Trophoblast cell (in vitro differentiated cells and primary cell): ENCODE measurements at regions not wholly inside any gene's neighbourhood (a gene's known extent, or its start where the extent isn't known, plus 50 kb on each side); places are given as distances from the start of the nearest gene placed in this dataset.

Experiments used
- DNase-seq, 2 donors: peaks; one replicate each; pipeline ENCODE4 v3.0.0-alpha.2; 2016
- H2AFZ ChIP-seq: 2 replicates; pipeline ENCODE4 v1.6.1; 2013; ENCODE audit warnings: low read length, moderate library complexity, mild to moderate bottlenecking; ENCODE audit not compliant: insufficient read depth, poor library complexity
- H2AK5ac ChIP-seq: 2 replicates; pipeline ENCODE4 v1.6.1; 2013; ENCODE audit warnings: mild to moderate bottlenecking, low read length
- H2BK120ac ChIP-seq: 2 replicates; pipeline ENCODE4 v1.6.1; 2013; ENCODE audit warnings: low read length, mild to moderate bottlenecking, moderate library complexity; ENCODE audit not compliant: insufficient read depth, poor library complexity
- H2BK12ac ChIP-seq: 2 replicates; pipeline ENCODE4 v1.6.1; 2013; ENCODE audit warnings: mild to moderate bottlenecking, low read length, moderate library complexity
- H2BK5ac ChIP-seq: 2 replicates; pipeline ENCODE4 v1.6.1; 2013; ENCODE audit warnings: low read length, low read depth, moderate library complexity, mild to moderate bottlenecking; ENCODE audit not compliant: poor library complexity
- H3K14ac ChIP-seq: 2 replicates; pipeline ENCODE4 v1.6.1; 2013; ENCODE audit warnings: mild to moderate bottlenecking, low read length
- H3K18ac ChIP-seq: 2 replicates; pipeline ENCODE4 v1.6.1; 2013; ENCODE audit warnings: mild to moderate bottlenecking, low read length
- H3K23ac ChIP-seq: 2 replicates; pipeline ENCODE4 v1.6.1; 2013; ENCODE audit warnings: low read length
- H3K27ac ChIP-seq: 2 replicates; pipeline ENCODE4 v1.5.1; 2013; ENCODE audit warnings: low read depth, mild to moderate bottlenecking, inconsistent platforms, low read length, moderate library complexity
- H3K27me3 ChIP-seq: 2 replicates; pipeline ENCODE4 v1.6.1; 2013; ENCODE audit warnings: inconsistent platforms, mild to moderate bottlenecking, low read length, moderate library complexity; ENCODE audit not compliant: insufficient read depth
- H3K36me3 ChIP-seq, 2 experiments: 1 replicate in 1 of 2; 2 replicates in 1 of 2; pipeline ENCODE4 v1.6.1; 2013; ENCODE audit warnings: low read length in 2 of 2, mild to moderate bottlenecking in 2 of 2, moderate library complexity in 1 of 2; ENCODE audit not compliant: insufficient read depth in 2 of 2, control insufficient read depth in 1 of 2
- H3K4ac ChIP-seq: 2 replicates; pipeline ENCODE4 v1.6.1; 2013; ENCODE audit warnings: low read depth, mild to moderate bottlenecking, low read length, moderate library complexity
- H3K4me1 ChIP-seq, 2 experiments: 1 replicate in 1 of 2; 2 replicates in 1 of 2; pipeline ENCODE4 v1.6.1; 2013; ENCODE audit warnings: low read length in 2 of 2, mild to moderate bottlenecking in 2 of 2, moderate library complexity in 1 of 2; ENCODE audit not compliant: insufficient read depth in 2 of 2, control insufficient read depth in 1 of 2
- H3K4me2 ChIP-seq: 2 replicates; pipeline ENCODE4 v1.6.1; 2013; ENCODE audit warnings: inconsistent platforms, mild to moderate bottlenecking, low read length, moderate library complexity
- H3K4me3 ChIP-seq: 2 replicates; pipeline ENCODE4 v1.5.1; 2013; ENCODE audit warnings: mild to moderate bottlenecking, low read depth, low read length, inconsistent platforms
- H3K79me1 ChIP-seq: one replicate; pipeline ENCODE4 v1.6.1; 2013; ENCODE audit warnings: low read length
- H3K79me2 ChIP-seq: 2 replicates; pipeline ENCODE4 v1.6.1; 2013; ENCODE audit warnings: low read length, mild to moderate bottlenecking; ENCODE audit not compliant: control insufficient read depth, insufficient read depth, poor library complexity
- H3K9ac ChIP-seq: 2 replicates; pipeline ENCODE4 v1.6.1; 2013; ENCODE audit warnings: mild to moderate bottlenecking, low read length
- H3K9me3 ChIP-seq: 2 replicates; pipeline ENCODE4 v1.6.1; 2013; ENCODE audit warnings: low read depth, mild to moderate bottlenecking, control low read depth, inconsistent platforms, low read length; ENCODE audit not compliant: insufficient read depth
- H4K12ac ChIP-seq: 2 replicates; pipeline ENCODE4 v1.6.1; 2013; ENCODE audit warnings: low read depth, mild to moderate bottlenecking, low read length, moderate library complexity
- H4K8ac ChIP-seq: 2 replicates; pipeline ENCODE4 v1.6.1; 2013; ENCODE audit warnings: low read depth, mild to moderate bottlenecking, low read length, moderate library complexity
- H4K91ac ChIP-seq: one replicate; pipeline ENCODE4 v1.6.1; 2013; ENCODE audit warnings: low read depth, mild to moderate bottlenecking, low read length, moderate library complexity
- WGBS: extraction: QIAGEN DNeasy Blood & Tissue Kit; methylation state at CpG from one replicate; pipeline ENCODE4 v1.1.7; 2013; ENCODE audit warnings: missing lambda C conversion rate; ENCODE audit not compliant: insufficient read length, insufficient coverage; ENCODE audit errors: extremely low coverage; 5-methylcytosine and 5-hydroxymethylcytosine counted together

DNA sequence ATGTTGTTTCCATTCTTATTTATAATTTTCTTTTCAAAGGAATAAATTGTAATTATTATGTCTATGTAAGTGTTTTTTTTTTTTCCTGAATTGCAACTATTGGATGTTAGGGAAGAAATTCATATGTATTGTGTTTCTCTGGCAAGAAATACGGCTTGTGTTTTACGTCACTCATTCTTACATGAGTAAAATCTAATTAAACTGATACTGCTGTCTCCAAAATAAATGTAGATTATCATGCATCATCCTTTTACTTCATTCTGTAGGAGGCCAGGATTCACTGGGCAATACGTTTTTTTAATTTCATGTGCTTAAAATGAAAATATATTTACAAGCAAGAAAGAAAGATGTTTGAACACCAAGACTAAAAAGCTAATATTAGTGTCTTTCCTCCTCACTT lies 590.8 kb downstream of the OTOL1 start:
- Histone ChIP-seq H4K91ac (no peak overlapping the region), H2BK120ac (no peak overlapping the region), H3K36me3 (no peaks in the 10 kb centered on the region), H4K8ac (no peak overlapping the region), H3K79me2 (no peaks in the 10 kb centered on the region), H3K4me3 (no peak overlapping the region), H2BK5ac (no peak overlapping the region), H4K12ac (no peak overlapping the region), H3K4ac (no peak overlapping the region), H3K9me3 (no peaks in the 10 kb centered on the region), H2AFZ (no peak overlapping the region), H3K4me1 (no peaks in the 10 kb centered on the region), H3K27ac (no peak overlapping the region), H3K14ac (no peak overlapping the region), H2AK5ac (no peak overlapping the region), H3K27me3 (no peaks in the 10 kb centered on the region), H3K79me1 (no peaks in the 10 kb centered on the region), H3K9ac (no peak overlapping the region), H3K4me2 (no peak overlapping the region), H2BK12ac (no peak overlapping the region), H3K23ac (no peak overlapping the region), H3K18ac (no peak overlapping the region)
- no peak for DNase-seq
- WGBS: no CpG with 5 or more reads among the region's 3 CpGs

GRCh38 chr3:162092751-162093150 lies 596.1 kb downstream of the OTOL1 start:
- H3K27ac ChIP-seq: no peak overlapping the region
- H2BK120ac ChIP-seq: no peak overlapping the region
- no peak overlapping the region for H2AFZ ChIP-seq
- no peaks in the 10 kb centered on the region for H3K4me1 ChIP-seq
- no peaks in the 10 kb centered on the region for H3K79me2 ChIP-seq
- no peak overlapping the region for H4K8ac ChIP-seq
- H3K9me3 ChIP-seq: no peaks in the 10 kb centered on the region
- no peak overlapping the region for H2BK12ac ChIP-seq
- no peaks in the 10 kb centered on the region for H3K79me1 ChIP-seq
- H3K14ac ChIP-seq: no peak overlapping the region
- no peak overlapping the region for H3K4me3 ChIP-seq
- no peak for DNase-seq
- H3K4me2 ChIP-seq: no peak overlapping the region
- H4K91ac ChIP-seq: no peak overlapping the region
- no peak overlapping the region for H2AK5ac ChIP-seq
- H3K27me3 ChIP-seq: no peaks in the 10 kb centered on the region
- H3K18ac ChIP-seq: no peak overlapping the region
- no peak overlapping the region for H3K4ac ChIP-seq
- H3K9ac ChIP-seq: no peak overlapping the region
- no peaks in the 10 kb centered on the region for H3K36me3 ChIP-seq
- no CpG with 5 or more reads among the region's 3 CpGs for WGBS
- H4K12ac ChIP-seq: no peak overlapping the region
- H3K23ac ChIP-seq: no peak overlapping the region
- H2BK5ac ChIP-seq: no peak overlapping the region

- Histone ChIP-seq H2BK5ac (no peak overlapping the region), H3K79me1 (no peaks in the 10 kb centered on the region), H2BK12ac (no peak overlapping the region), H3K14ac (no peak overlapping the region), H3K4me3 (no peak overlapping the region), H2BK120ac (no peak overlapping the region), H2AK5ac (no peak overlapping the region), H4K12ac (no peak overlapping the region), H3K4ac (no peak overlapping the region), H3K27me3 (no peaks in the 10 kb centered on the region), H2AFZ (no peak overlapping the region), H3K79me2 (no peaks in the 10 kb centered on the region), H3K4me2 (no peak overlapping the region), H4K8ac (no peak overlapping the region), H3K27ac (no peak overlapping the region), H4K91ac (no peak overlapping the region), H3K18ac (no peak overlapping the region), H3K9ac (no peak overlapping the region), H3K23ac (no peak overlapping the region), H3K36me3 (no peaks in the 10 kb centered on the region), H3K4me1 (no peaks in the 10 kb centered on the region), H3K9me3 (no peaks in the 10 kb centered on the region)
- no peak for DNase-seq
- no CpG with 5 or more reads among the region's 3 CpGs for WGBS
These were observed 597.7 kb downstream of the OTOL1 start for GRCh38 chr3:162094301-162094700.

- Histone ChIP-seq H2BK120ac (no peak overlapping the region), H3K36me3 (no peaks in the 10 kb centered on the region), H3K79me2 (no peaks in the 10 kb centered on the region), H3K27ac (no peak overlapping the region), H3K4me2 (no peak overlapping the region), H3K27me3 (no peaks in the 10 kb centered on the region), H4K91ac (no peak overlapping the region), H3K14ac (no peak overlapping the region), H3K79me1 (no peaks in the 10 kb centered on the region), H2BK12ac (no peak overlapping the region), H2AFZ (no peak overlapping the region), H3K4ac (no peak overlapping the region), H3K4me3 (no peak overlapping the region), H3K9ac (no peak overlapping the region), H3K9me3 (no peaks in the 10 kb centered on the region), H4K12ac (no peak overlapping the region), H3K23ac (no peak overlapping the region), H2BK5ac (no peak overlapping the region), H4K8ac (no peak overlapping the region), H2AK5ac (no peak overlapping the region), H3K4me1 (no peaks in the 10 kb centered on the region), H3K18ac (no peak overlapping the region)
- WGBS: no CpG with 5 or more reads among the region's 2 CpGs
- DNase-seq: no peak
These were observed 600.3 kb downstream of the OTOL1 start for GRCh38 chr3:162096874-162097273.
